K562 (cell line): ENCODE measurements at regions not wholly inside any gene's neighbourhood (a gene's known extent, or its start where the extent isn't known, plus 50 kb on each side); places are given as distances from the start of the nearest gene placed in this dataset.

Experiments used
- ATAC-seq: fragments of 200-7000 bp; cut with Tn5 transposase; 3 replicates; pipeline ENCODE4 v1.9.1; 2020; ENCODE audit warnings: moderate library complexity
- BruUV-seq: library from RNA; stranded (reverse); fragments of 400-500 nt; replicated peaks from 2 replicates; lab custom pipeline; 2021; lab: Mats Ljungman, UMichigan
- CTCF ChIA-PET: fragments of 300-600 bp; formaldehyde crosslinking; extraction: SDS; loops from one replicate; lab custom pipeline; 2021; ENCODE audit warnings: low intra/inter-chr PET ratio; lab: Yijun Ruan, JAX
- POLR2A ChIA-PET: fragments of 300-600, 350-650 bp; sonication (Branson Sonifier 250); formaldehyde crosslinking; extraction: SDS; loops from one replicate; lab custom pipeline; 2021; ENCODE audit warnings: antibody characterized with exemption, inconsistent platforms; lab: Yijun Ruan, JAX
- DNase-seq, 4 experiments: peaks; one replicate each; pipeline versions ENCODE4 v3.0.0 to v3.0.0-alpha.2; 2011 to 2018; ENCODE audit warnings: low spot score in 3 of 4, mixed read lengths in 3 of 4; ENCODE audit errors: extremely low read depth in 1 of 4
- FAIRE-seq: peaks from 2 replicates; lab custom pipeline; 2011; peaks lifted over from hg19 to GRCh38; lab: Jason Lieb, UNC
- H2AFZ ChIP-seq: 2 replicates; pipeline ENCODE4 v1.6.0; 2011; ENCODE audit warnings: low read depth, low read length, control low read depth, inconsistent platforms
- H3K27ac ChIP-seq: fragments of 200-600 bp; 3 replicates; pipeline ENCODE4 v1.8.0; 2011; ENCODE audit warnings: low read depth, mild to moderate bottlenecking, control low read depth, inconsistent platforms, low read length, moderate library complexity, mixed read lengths; ENCODE audit errors: extremely low read depth
- H3K27me3 ChIP-seq, 2 experiments: fragments of 300-600 bp in 1 of 2; 2 replicates in 1 of 2; 3 replicates in 1 of 2; pipeline versions ENCODE4 v1.6.0 to v1.8.0; 2011; ENCODE audit warnings: inconsistent platforms in 2 of 2, low read length in 2 of 2, mild to moderate bottlenecking in 1 of 2, mixed read lengths in 1 of 2, moderate library complexity in 1 of 2; ENCODE audit not compliant: control insufficient read depth in 2 of 2, insufficient read depth in 2 of 2
- H3K36me3 ChIP-seq: fragments of 300-600 bp; 3 replicates; pipeline ENCODE4 v1.8.0; 2011; ENCODE audit warnings: mild to moderate bottlenecking, low read length, inconsistent platforms; ENCODE audit not compliant: control insufficient read depth, insufficient read depth
- H3K4me1 ChIP-seq, 2 experiments: fragments of 200-600 bp in 1 of 2; replicated peaks in 1 of 2; 2 replicates in 1 of 2; 3 replicates in 1 of 2; pipeline versions ENCODE4 v1.5.1 to v1.8.0; 2011; ENCODE audit warnings: inconsistent platforms in 2 of 2, low read length in 2 of 2, mild to moderate bottlenecking in 1 of 2, mixed read lengths in 1 of 2, moderate library complexity in 1 of 2; ENCODE audit not compliant: control insufficient read depth in 2 of 2, insufficient read depth in 2 of 2
- H3K4me2 ChIP-seq: 2 replicates; pipeline ENCODE4 v1.6.1; 2011; ENCODE audit warnings: low read length, control low read depth, inconsistent platforms, mixed read lengths; ENCODE audit not compliant: insufficient read depth
- H3K4me3 ChIP-seq: fragments of 200-600 bp; sonication (generic), shearing (Covaris generic); 2 replicates; pipeline ENCODE4 v1.5.1; 2016; ENCODE audit warnings: control low read depth, inconsistent platforms
- H3K79me2 ChIP-seq: fragments of 200-600 bp; 3 replicates; pipeline ENCODE4 v1.8.0; 2011; ENCODE audit warnings: low read length, inconsistent platforms; ENCODE audit not compliant: control insufficient read depth, insufficient read depth
- H3K9ac ChIP-seq, 2 experiments: 2 replicates each; pipeline versions ENCODE4 v1.6.0 to v1.6.1; 2011; ENCODE audit warnings: low read depth in 2 of 2, low read length in 2 of 2, control low read depth in 1 of 2, inconsistent platforms in 1 of 2, mild to moderate bottlenecking in 1 of 2, mixed read lengths in 1 of 2; ENCODE audit not compliant: insufficient read depth in 1 of 2
- H3K9me1 ChIP-seq: one replicate; pipeline ENCODE4 v1.6.0; 2011; ENCODE audit warnings: inconsistent platforms, mild to moderate bottlenecking, low read length, moderate library complexity; ENCODE audit not compliant: control insufficient read depth, insufficient read depth
- H3K9me3 ChIP-seq: replicated peaks from 2 replicates; pipeline ENCODE4 v1.5.1; 2011; ENCODE audit warnings: low read depth, low read length, inconsistent platforms; ENCODE audit not compliant: control insufficient read depth, insufficient read depth
- H4K20me1 ChIP-seq: replicated peaks from 2 replicates; pipeline ENCODE4 v1.6.1; 2011; ENCODE audit warnings: low read length, inconsistent platforms, mixed read lengths; ENCODE audit not compliant: control insufficient read depth, insufficient read depth
- DEAF1 ChIP-seq: fragments of 450-650 bp; formaldehyde crosslinking; IDR thresholded peaks from 2 replicates; pipeline ENCODE4 v1.4.0; 2020; ENCODE audit warnings: mild to moderate bottlenecking, moderate library complexity
- PKNOX1 ChIP-seq: fragments of 450-650 bp; IDR thresholded peaks from 2 replicates; pipeline ENCODE4 v1.6.1; 2016
- RFX7 ChIP-seq: fragments of 250-450 bp; sonication (Bioruptor Pico); IDR thresholded peaks from 2 replicates; pipeline ENCODE4 v1.5.1; 2021; ENCODE audit warnings: mild to moderate bottlenecking
- TFE3 ChIP-seq: fragments of 450-650 bp; formaldehyde crosslinking; IDR thresholded peaks from 2 replicates; pipeline ENCODE4 v1.4.0; 2020; ENCODE audit warnings: mild to moderate bottlenecking, mixed read lengths
- ZKSCAN8 ChIP-seq: fragments of 200-800 bp; sonication (Bioruptor generic); IDR thresholded peaks from 2 replicates; pipeline ENCODE4 v1.6.1; 2016; ENCODE audit warnings: missing genetic modification characterization, missing compliant biosample characterization
- WGBS: fragments of 100-300 bp; shearing (Covaris generic); methylation state at CpG from one replicate; pipeline ENCODE4 v1.1.6; 2016; ENCODE audit warnings: low coverage, mixed read lengths; ENCODE audit not compliant: insufficient coverage; ENCODE audit errors: missing lambda C conversion rate; 5-methylcytosine and 5-hydroxymethylcytosine counted together
- in situ Hi-C: fragments of 300-500 bp; cut with MboI; formaldehyde crosslinking; loops from 4 replicates; pipeline ENCODE4 v1.15.0; 2018; ENCODE audit warnings: inconsistent platforms, mixed read lengths
- intact Hi-C: fragments of 100-400 bp; cut with micrococcal nuclease; formaldehyde crosslinking; loops from 2 replicates; pipeline ENCODE4 v1.14.2; 2022

- no peak overlapping the region for H3K4me3 ChIP-seq
- no peak for ATAC-seq
- no peak overlapping the region for H3K27ac ChIP-seq
- no peaks in the 10 kb centered on the region for H3K79me2 ChIP-seq
- no peaks in the 10 kb centered on the region for H3K9me1 ChIP-seq
- no peak overlapping the region for H3K9ac ChIP-seq
- no peaks in the 10 kb centered on the region for H3K4me1 ChIP-seq
- no peaks in the 10 kb centered on the region for H4K20me1 ChIP-seq
- H2AFZ ChIP-seq: no peak overlapping the region
- no peaks in the 10 kb centered on the region for H3K9me3 ChIP-seq
- ChIA-PET POLR2A (no interaction called here), CTCF (no interaction called here)
- no peak for FAIRE-seq
- in situ Hi-C loops (no loop called here), intact Hi-C loops (no loop called here)
- H3K4me2 ChIP-seq: no peak overlapping the region
- H3K27me3 ChIP-seq: no peaks in the 10 kb centered on the region; a peak in 1 of 5 replicates
- no TSS peak for BruUV-seq
- TF ChIP-seq ZKSCAN8 (CRISPR knock-in tag): no peak
- no peak for TF ChIP-seq RFX7 (CRISPR knock-in tag)
- no peak for TF ChIP-seq TFE3 (CRISPR knock-in tag)
- no peak for DNase-seq
- 0% methylated on average over 5 of the region's 5 CpGs for WGBS
- no peaks in the 10 kb centered on the region for H3K36me3 ChIP-seq
Observed at GRCh38 chr3:67715971-67716370, 61.6 kb upstream of the SUCLG2 start.

- H3K36me3 ChIP-seq: no peaks in the 10 kb centered on the region
- no peak overlapping the region for H2AFZ ChIP-seq
- H3K4me1 ChIP-seq: no peaks in the 10 kb centered on the region
- H3K27me3 ChIP-seq: no peaks in the 10 kb centered on the region; a peak in 1 of 5 replicates
- CTCF ChIA-PET: no interaction called here
- H3K9ac ChIP-seq: no peak overlapping the region
- ATAC-seq (no peak), DNase-seq (no peak), FAIRE-seq (no peak)
- H3K4me2 ChIP-seq: no peak overlapping the region
- POLR2A ChIA-PET: no interaction called here
- no TSS peak for BruUV-seq
- no peak overlapping the region for H3K4me3 ChIP-seq
- in situ Hi-C loops (no loop called here), intact Hi-C loops (no loop called here)
- no peak overlapping the region for H3K27ac ChIP-seq
- H3K79me2 ChIP-seq: no peaks in the 10 kb centered on the region
- no peaks in the 10 kb centered on the region for H4K20me1 ChIP-seq
- H3K9me3 ChIP-seq: no peaks in the 10 kb centered on the region
- H3K9me1 ChIP-seq: no peaks in the 10 kb centered on the region
- 4% methylated on average over 3 of the region's 3 CpGs for WGBS
- TF ChIP-seq DEAF1 (CRISPR knock-in tag) (no peak), PKNOX1 (no peak)
Observed at GRCh38 chr3:67713764-67714469, 59.5 kb upstream of the SUCLG2 start.
